Prostate gland (tissue), 2 donors: ENCODE measurements at regions not wholly inside any gene's neighbourhood (a gene's known extent, or its start where the extent isn't known, plus 50 kb on each side); places are given as distances from the start of the nearest gene placed in this dataset.

Experiments used
- DNase-seq: peaks from one replicate; pipeline ENCODE4 v3.0.0-alpha.2; 2019; ENCODE audit warnings: low spot score
- H3K27ac ChIP-seq, 2 donors: fragments of 200-600 bp; sonication (generic); 2 replicates each; pipeline ENCODE4 v1.5.1; 2017 to 2019
- H3K27me3 ChIP-seq: fragments of 200-600 bp; sonication (generic); replicated peaks from 2 replicates; pipeline ENCODE4 v1.5.1; 2019; ENCODE audit not compliant: insufficient read depth
- H3K36me3 ChIP-seq, 2 donors: fragments of 200-600 bp; sonication (generic); 1 replicate in 1 of 2; 2 replicates in 1 of 2; pipeline versions ENCODE4 v1.5.1 to v1.8.1; 2017 to 2019
- H3K4me1 ChIP-seq: fragments of 200-600 bp; sonication (generic); replicated peaks from 2 replicates; pipeline ENCODE4 v1.5.1; 2019
- H3K4me3 ChIP-seq, 2 donors: fragments of 200-600 bp; sonication (generic); 2 replicates each; pipeline ENCODE4 v1.5.1; 2017 to 2019
- H3K9me3 ChIP-seq: fragments of 200-600 bp; sonication (generic); 2 replicates; pipeline ENCODE4 v1.5.1; 2017
- CTCF ChIP-seq, 4 experiments: fragments of 200-600 bp in 2 of 4; fragments of 450-650 bp in 2 of 4; sonication (generic) in 2 of 4; IDR thresholded peaks; 1 replicate in 3 of 4; 2 replicates in 1 of 4; pipeline ENCODE4 v1.5.1; 2016 to 2019; ENCODE audit warnings: antibody characterized with exemption in 4 of 4, mild to moderate bottlenecking in 2 of 4, moderate library complexity in 2 of 4
- POLR2A ChIP-seq: fragments of 450-650 bp; IDR thresholded peaks from one replicate; pipeline ENCODE4 v1.6.1; 2016; ENCODE audit warnings: antibody characterized with exemption, mild to moderate bottlenecking
- POLR2AphosphoS5 ChIP-seq: sonication (generic); formaldehyde crosslinking; IDR thresholded peaks from one replicate; pipeline ENCODE4 v1.6.1; 2017; ENCODE audit warnings: antibody characterized with exemption
- WGBS: methylation state at CpG from one replicate; pipeline ENCODE4 v1.1.5; 2018; 5-methylcytosine and 5-hydroxymethylcytosine counted together
- intact Hi-C: fragments of 100-400 bp; cut with DNase I; formaldehyde crosslinking; loops from one replicate; pipeline ENCODE4 v1.14.2; 2022

- no peaks in the 10 kb centered on the region for H3K9me3 ChIP-seq
- no peaks in the 10 kb centered on the region for H3K4me1 ChIP-seq
- no peaks in the 10 kb centered on the region for H3K27me3 ChIP-seq
- H3K36me3 ChIP-seq, result no peaks in the 10 kb centered on the region
- intact Hi-C loops, result no loop called here
- H3K27ac ChIP-seq, result no peak overlapping the region
- no peak for DNase-seq
- WGBS, result 70% methylated on average over 5 of the region's 5 CpGs
- no peak overlapping the region for H3K4me3 ChIP-seq
- no peak for TF ChIP-seq POLR2AphosphoS5
- no peak for TF ChIP-seq POLR2A
Measured at GRCh38 chr4:27574743-27575142, 714.1 kb downstream of the STIM2 start.

- Histone ChIP-seq H3K27me3 (no peaks in the 10 kb centered on the region), H3K9me3 (no peaks in the 10 kb centered on the region), H3K4me3 (no peak overlapping the region), H3K4me1 (no peaks in the 10 kb centered on the region), H3K27ac (no peak overlapping the region), H3K36me3 (no peaks in the 10 kb centered on the region)
- TF ChIP-seq POLR2AphosphoS5, result no peak
- no peak for TF ChIP-seq POLR2A
- no peak for TF ChIP-seq CTCF (IDR thresholded peaks at IDR 0.05)
- DNase-seq, result no peak
- intact Hi-C loops, result no loop called here
- WGBS, result 97% methylated on average over 2 of the region's 2 CpGs
Measured at GRCh38 chr4:27577951-27578350, 717.3 kb downstream of the STIM2 start.

DNA sequence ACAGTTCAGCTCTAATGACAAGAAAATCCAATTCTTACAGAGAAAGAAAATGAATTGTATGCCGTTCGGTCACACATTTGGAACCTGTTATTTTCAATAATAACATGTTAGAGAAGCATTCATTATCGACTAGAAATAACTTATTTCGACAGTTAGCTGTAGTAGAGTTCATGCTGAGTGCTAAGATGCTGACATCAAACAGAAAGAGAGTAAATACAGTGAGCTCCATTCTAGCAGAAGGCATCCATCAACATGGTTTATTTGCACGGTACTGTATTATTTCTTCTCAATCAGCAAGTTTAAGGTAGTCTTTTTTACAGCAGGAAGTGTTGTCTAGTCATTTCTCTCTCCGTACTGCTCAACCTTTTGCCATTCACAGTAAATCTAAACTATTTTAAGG, 732.1 kb downstream of the STIM2 start:
- DNase-seq, result no peak
- Histone ChIP-seq H3K9me3 (no peaks in the 10 kb centered on the region), H3K27ac (no peak overlapping the region), H3K4me1 (no peaks in the 10 kb centered on the region), H3K4me3 (no peak overlapping the region), H3K36me3 (no peaks in the 10 kb centered on the region), H3K27me3 (no peaks in the 10 kb centered on the region)
- TF ChIP-seq POLR2A (no peak), CTCF (IDR thresholded peaks at IDR 0.05) (no peak), POLR2AphosphoS5 (no peak)
- WGBS, result 64% methylated on average over 6 of the region's 6 CpGs
- intact Hi-C loops, result no loop called here

- WGBS, result 62% methylated on average over 5 of the region's 5 CpGs
- no peaks in the 10 kb centered on the region for H3K4me1 ChIP-seq
- H3K27ac ChIP-seq, result no peak overlapping the region
- DNase-seq, result no peak
- TF ChIP-seq POLR2A (no peak), CTCF (IDR thresholded peaks at IDR 0.05) (no peak), POLR2AphosphoS5 (no peak)
- no peak overlapping the region for H3K4me3 ChIP-seq
- intact Hi-C loops, result no loop called here
- no peaks in the 10 kb centered on the region for H3K9me3 ChIP-seq
- no peaks in the 10 kb centered on the region for H3K27me3 ChIP-seq
- no peaks in the 10 kb centered on the region for H3K36me3 ChIP-seq
Measured at GRCh38 chr4:27594922-27595321, 734.3 kb downstream of the STIM2 start.

DNA sequence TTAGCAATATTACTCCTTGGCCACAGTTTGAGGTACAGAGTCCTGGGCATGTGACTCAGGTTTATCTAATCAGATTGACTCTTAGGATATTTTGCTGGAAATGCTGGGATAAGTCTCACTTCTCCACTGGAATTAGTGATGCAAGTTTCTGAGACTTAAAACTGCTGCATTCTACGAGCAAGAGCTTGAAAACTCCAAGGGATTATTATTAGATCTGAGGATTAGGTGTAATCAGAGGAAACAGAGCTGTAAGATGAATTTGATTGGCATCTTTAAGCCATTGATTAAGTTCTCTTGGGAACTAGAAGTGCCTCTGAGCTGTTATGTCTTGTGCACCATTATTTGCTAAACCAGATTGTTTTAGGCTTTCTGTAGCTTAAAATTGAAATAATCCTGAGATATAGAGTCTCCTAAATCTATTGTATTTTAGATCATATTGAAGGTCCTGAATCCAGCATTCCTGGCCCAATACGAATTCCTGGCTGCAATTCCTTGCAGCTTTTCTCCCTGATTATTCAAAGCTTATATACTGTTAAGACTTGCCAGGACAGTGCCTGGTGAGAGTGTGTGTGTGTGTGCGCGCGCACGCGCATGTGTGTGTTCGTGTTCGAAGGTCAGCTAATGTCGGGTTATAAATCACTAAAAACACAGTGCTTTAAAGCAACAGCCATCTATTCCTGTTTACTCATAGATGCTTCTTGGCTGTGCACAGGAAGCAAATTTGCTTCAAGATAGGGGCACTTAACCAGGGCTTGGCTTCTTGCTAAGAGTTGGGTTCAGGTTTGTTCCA, 735.1 kb downstream of the STIM2 start:
- WGBS, result 41% methylated on average over 10 of the region's 10 CpGs
- intact Hi-C loops, result no loop called here
- Histone ChIP-seq H3K27me3 (no peaks in the 10 kb centered on the region), H3K4me3 (no peak overlapping the region), H3K36me3 (no peaks in the 10 kb centered on the region), H3K4me1 (no peaks in the 10 kb centered on the region), H3K9me3 (no peaks in the 10 kb centered on the region), H3K27ac (no peak overlapping the region)
- no peak for DNase-seq
- TF ChIP-seq POLR2A (no peak), POLR2AphosphoS5 (no peak), CTCF (IDR thresholded peaks at IDR 0.05) (no peak)
